HEK293T (cell line): ENCODE measurements at regions not wholly inside any gene's neighbourhood (a gene's known extent, or its start where the extent isn't known, plus 50 kb on each side); places are given as distances from the start of the nearest gene placed in this dataset.

Experiments used
- ARNT ChIP-seq: fragments of 450-650 bp; IDR thresholded peaks from 2 replicates; pipeline ENCODE4 v1.6.1; 2017; ENCODE audit warnings: mild to moderate bottlenecking
- BHLHE40 ChIP-seq: fragments of 450-650 bp; IDR thresholded peaks from 2 replicates; pipeline ENCODE4 v1.6.1; 2016; ENCODE audit warnings: mild to moderate bottlenecking, moderate library complexity, borderline replicate concordance
- FOXM1 ChIP-seq: fragments of 450-650 bp; IDR thresholded peaks from 2 replicates; pipeline ENCODE4 v1.6.1; 2017; ENCODE audit warnings: mild to moderate bottlenecking, borderline replicate concordance
- SP1 ChIP-seq: fragments of 450-650 bp; IDR thresholded peaks from 2 replicates; pipeline ENCODE4 v1.6.1; 2017
- TF ChIP-seq, protein P1 (sequence below): fragments of 450-650 bp; IDR thresholded peaks from 2 replicates; pipeline ENCODE4 v1.6.1; 2016

DNA sequence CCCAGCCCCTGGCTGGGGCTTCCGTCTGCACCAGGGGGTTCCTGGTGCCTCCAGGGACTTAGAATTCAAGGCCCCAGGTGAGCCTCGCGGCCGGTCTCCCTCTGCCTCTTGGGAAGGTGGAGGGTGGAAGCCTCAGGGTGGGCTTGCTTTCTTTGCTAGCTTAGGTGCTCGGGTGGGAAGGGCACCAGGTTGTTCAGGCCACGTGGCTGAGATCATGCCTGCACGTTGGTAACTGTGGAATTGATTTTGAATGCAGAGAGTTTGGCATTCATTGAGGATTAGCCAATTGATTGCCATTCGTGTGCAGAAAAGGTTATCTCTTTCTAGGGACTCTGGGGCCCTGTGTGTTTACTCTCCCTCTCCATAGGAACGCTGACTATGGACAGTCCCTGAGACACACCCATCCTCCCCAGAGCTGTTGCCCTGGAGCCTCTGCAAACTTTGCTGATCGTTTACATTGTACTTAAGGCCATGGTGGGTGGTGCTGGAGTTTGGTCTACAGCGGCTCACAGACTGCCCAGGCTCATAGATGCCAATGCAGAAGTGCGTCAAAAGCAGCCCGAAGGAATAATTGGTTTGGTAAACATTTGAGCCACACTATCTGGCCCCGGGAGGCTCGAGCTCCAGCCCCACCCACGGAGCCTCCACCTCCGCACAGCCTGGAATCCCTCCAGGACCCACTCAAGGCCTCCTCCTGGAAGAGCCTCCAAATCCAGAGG is 1457.7 kb downstream of the BRD1 start:
- TF ChIP-seq ARNT (no peak), BHLHE40 (no peak), FOXM1 (no peak), SP1 (no peak)
- TF ChIP-seq, protein P1, sequence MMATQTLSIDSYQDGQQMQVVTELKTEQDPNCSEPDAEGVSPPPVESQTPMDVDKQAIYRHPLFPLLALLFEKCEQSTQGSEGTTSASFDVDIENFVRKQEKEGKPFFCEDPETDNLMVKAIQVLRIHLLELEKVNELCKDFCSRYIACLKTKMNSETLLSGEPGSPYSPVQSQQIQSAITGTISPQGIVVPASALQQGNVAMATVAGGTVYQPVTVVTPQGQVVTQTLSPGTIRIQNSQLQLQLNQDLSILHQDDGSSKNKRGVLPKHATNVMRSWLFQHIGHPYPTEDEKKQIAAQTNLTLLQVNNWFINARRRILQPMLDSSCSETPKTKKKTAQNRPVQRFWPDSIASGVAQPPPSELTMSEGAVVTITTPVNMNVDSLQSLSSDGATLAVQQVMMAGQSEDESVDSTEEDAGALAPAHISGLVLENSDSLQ, result no peak
